ENCODE measurements at regions not wholly inside any gene's neighbourhood (a gene's known extent, or its start where the extent isn't known, plus 50 kb on each side); places are given as distances from the start of the nearest gene placed in this dataset.

DNA sequence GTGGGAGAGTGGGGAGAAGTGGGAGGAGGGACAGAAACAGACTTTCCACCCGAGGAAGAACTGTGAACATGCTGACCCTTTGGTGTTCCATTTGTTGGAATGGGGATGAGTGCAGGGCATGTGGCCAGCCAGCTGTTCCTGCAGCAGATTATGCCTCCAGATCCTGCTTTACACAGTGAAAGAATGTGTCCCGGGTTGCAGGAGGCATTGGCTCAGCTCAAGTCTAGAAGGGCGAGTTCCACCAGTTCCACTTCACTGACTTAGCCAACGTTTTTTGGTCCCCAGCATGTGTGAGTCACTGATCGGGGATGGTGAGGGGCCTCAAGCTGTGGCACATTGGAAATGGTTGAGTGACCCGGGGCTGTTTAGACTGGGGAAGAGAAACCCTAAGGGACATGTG is 307.0 kb upstream of the ROPN1 start:
- TF ChIP-seq POLR2A (IDR thresholded peaks at IDR 0.05) (no peak), EP300 (IDR thresholded peaks at IDR 0.05) (no peak)
- TF ChIP-seq, protein P1, sequence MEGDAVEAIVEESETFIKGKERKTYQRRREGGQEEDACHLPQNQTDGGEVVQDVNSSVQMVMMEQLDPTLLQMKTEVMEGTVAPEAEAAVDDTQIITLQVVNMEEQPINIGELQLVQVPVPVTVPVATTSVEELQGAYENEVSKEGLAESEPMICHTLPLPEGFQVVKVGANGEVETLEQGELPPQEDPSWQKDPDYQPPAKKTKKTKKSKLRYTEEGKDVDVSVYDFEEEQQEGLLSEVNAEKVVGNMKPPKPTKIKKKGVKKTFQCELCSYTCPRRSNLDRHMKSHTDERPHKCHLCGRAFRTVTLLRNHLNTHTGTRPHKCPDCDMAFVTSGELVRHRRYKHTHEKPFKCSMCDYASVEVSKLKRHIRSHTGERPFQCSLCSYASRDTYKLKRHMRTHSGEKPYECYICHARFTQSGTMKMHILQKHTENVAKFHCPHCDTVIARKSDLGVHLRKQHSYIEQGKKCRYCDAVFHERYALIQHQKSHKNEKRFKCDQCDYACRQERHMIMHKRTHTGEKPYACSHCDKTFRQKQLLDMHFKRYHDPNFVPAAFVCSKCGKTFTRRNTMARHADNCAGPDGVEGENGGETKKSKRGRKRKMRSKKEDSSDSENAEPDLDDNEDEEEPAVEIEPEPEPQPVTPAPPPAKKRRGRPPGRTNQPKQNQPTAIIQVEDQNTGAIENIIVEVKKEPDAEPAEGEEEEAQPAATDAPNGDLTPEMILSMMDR (IDR thresholded peaks at IDR 0.05): no peak
